Activated CD4-positive, alpha-beta memory T cell treated with anti-CD3 and anti-CD28 coated beads for 36 hours (primary cell): ENCODE measurements at regions not wholly inside any gene's neighbourhood (a gene's known extent, or its start where the extent isn't known, plus 50 kb on each side); places are given as distances from the start of the nearest gene placed in this dataset.
"Not testable (repeated sequence)": the region's sequence is repeated elsewhere in the genome, so short reads cannot be mapped to it uniquely, and the experiment has no call there.

Source experiments
- CTCF ChIA-PET: fragments of 350-600 bp; sonication (Branson Sonifier 250); formaldehyde crosslinking; loops from one replicate; lab custom pipeline; 2021; ENCODE audit warnings: antibody characterized with exemption, inconsistent platforms; lab: Charles Lee
- POLR2A ChIA-PET: fragments of 350-600 bp; sonication (Branson Sonifier 250); formaldehyde crosslinking; loops from one replicate; lab custom pipeline; 2021; ENCODE audit warnings: antibody characterized with exemption; lab: Charles Lee
- DNase-seq: peaks from one replicate; pipeline ENCODE4 v3.0.0-alpha.2; 2020
- H3K27ac Mint-ChIP-seq: one replicate; pipeline ENCODE4 v1.8.0; 2021; ENCODE audit warnings: mixed read lengths
- H3K27me3 Mint-ChIP-seq: one replicate; pipeline ENCODE4 v1.8.0; 2021; ENCODE audit warnings: mixed read lengths
- H3K36me3 Mint-ChIP-seq: one replicate; pipeline ENCODE4 v1.8.0; 2021; ENCODE audit warnings: mixed read lengths
- H3K4me1 Mint-ChIP-seq: one replicate; pipeline ENCODE4 v1.8.0; 2021; ENCODE audit warnings: low read depth, mixed read lengths
- H3K4me3 Mint-ChIP-seq: one replicate; pipeline ENCODE4 v1.8.0; 2021; ENCODE audit warnings: mild to moderate bottlenecking, mixed read lengths
- H3K9me3 Mint-ChIP-seq: one replicate; pipeline ENCODE4 v1.8.0; 2021; ENCODE audit warnings: mixed read lengths
- intact Hi-C: fragments of 100-400 bp; cut with micrococcal nuclease; formaldehyde crosslinking; loops from one replicate; pipeline ENCODE4 v1.15.1; 2023

DNA sequence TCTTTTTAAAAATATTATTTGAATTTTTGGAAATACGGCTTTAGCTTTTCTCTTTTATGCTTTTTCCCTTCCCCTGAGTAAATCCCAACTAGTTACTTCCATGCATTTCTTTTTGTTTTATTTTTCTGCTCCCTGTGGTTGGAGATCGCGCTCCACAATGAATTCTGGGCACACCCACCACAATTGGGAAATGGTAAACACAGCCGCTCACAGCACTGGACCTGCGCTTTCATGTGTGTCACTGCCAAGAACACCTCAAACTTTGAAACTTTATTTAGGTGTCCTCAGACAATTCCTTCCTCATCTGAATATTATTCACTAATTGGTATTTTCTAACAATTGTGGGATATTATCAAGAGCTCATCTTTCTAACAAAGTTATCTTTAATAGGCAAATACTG is 82.8 kb upstream of the TMEM18 start:
- H3K9me3 Mint-ChIP-seq: peaks cover 4% of the 10 kb centered on the region
- peaks cover 15% of the 10 kb centered on the region for H3K27me3 Mint-ChIP-seq
- H3K36me3 Mint-ChIP-seq: no peaks in the 10 kb centered on the region
- no peak overlapping the region for H3K27ac Mint-ChIP-seq
- intact Hi-C loops: no loop called here
- POLR2A ChIA-PET: no interaction called here
- CTCF ChIA-PET: no interaction called here
- no peak for DNase-seq
- no peaks in the 10 kb centered on the region for H3K4me1 Mint-ChIP-seq
- no peak overlapping the region for H3K4me3 Mint-ChIP-seq

DNA sequence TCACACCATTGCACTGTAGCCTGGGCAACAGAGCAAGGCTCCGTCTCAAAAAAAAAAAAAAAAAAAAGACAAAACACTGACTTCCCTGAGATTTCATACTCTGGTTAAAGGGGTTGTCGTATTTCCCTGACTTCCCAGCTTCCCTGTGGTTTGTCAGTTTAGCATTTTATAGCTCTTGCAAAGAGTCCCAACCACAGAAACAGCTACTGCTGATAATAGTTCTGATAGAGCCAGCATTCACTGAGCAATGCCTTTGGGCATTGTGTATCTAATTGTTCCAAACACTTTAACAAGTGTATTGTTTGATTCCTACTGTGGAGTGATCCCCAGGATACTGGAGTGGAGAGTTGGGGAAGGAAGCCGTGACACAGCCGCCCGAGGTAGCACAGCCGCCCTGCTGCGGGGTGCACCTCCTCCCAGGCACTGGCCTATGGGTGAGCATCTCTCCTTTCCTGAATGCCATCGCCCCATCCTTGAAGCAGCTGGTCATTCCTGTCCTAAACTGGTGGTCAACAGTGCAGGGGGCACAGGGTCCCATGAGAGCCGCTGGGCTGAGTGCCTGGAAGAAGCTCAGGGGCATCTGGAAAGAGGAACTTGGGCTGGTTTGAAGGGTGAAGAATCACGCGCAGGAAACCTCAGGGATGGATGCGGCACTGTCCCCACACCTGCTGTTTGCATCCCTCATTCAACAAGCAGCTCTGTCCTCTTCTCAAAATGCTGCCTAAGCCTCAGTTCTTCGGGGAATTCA is 81.0 kb upstream of the TMEM18 start:
- CTCF ChIA-PET: no interaction called here
- H3K4me1 Mint-ChIP-seq: no peaks in the 10 kb centered on the region
- no peak overlapping the region for H3K27ac Mint-ChIP-seq
- peaks cover 4% of the 10 kb centered on the region for H3K9me3 Mint-ChIP-seq
- no peaks in the 10 kb centered on the region for H3K36me3 Mint-ChIP-seq
- H3K4me3 Mint-ChIP-seq: no peak overlapping the region
- POLR2A ChIA-PET: no interaction called here
- no peak for DNase-seq
- peaks cover 13% of the 10 kb centered on the region for H3K27me3 Mint-ChIP-seq
- intact Hi-C loops: no loop called here

DNA sequence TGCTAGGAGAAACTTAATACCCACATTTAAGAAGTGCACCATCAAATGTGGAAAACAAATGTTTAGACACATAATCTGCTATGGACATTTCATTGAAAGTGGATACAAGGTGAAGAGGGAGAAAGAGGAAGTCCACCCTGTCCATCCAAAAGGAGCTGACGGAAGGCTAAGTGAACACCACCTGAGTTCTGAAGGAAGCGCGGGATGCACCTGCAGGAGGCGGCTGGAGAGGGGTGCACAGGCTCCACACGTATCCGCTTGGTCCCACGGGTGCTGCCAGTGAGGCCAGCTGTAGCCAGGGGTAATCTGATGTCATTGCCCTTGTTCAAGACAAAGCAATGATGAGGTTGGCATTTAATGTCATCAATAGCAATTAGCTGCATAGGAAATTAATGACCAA is 75.9 kb upstream of the TMEM18 start:
- H3K27me3 Mint-ChIP-seq: peaks cover 22% of the 10 kb centered on the region
- intact Hi-C loops: no loop called here
- H3K27ac Mint-ChIP-seq: no peak overlapping the region
- H3K4me1 Mint-ChIP-seq: no peaks in the 10 kb centered on the region
- POLR2A ChIA-PET: no interaction called here
- no peak overlapping the region for H3K4me3 Mint-ChIP-seq
- no peak for DNase-seq
- no peaks in the 10 kb centered on the region for H3K36me3 Mint-ChIP-seq
- peaks cover 4% of the 10 kb centered on the region for H3K9me3 Mint-ChIP-seq
- CTCF ChIA-PET: interaction anchor here (0.6 kb wide), 1 partner anchor 17 kb away, joined by 3 read pairs; no protein-coding TSS in a partner anchor

DNA sequence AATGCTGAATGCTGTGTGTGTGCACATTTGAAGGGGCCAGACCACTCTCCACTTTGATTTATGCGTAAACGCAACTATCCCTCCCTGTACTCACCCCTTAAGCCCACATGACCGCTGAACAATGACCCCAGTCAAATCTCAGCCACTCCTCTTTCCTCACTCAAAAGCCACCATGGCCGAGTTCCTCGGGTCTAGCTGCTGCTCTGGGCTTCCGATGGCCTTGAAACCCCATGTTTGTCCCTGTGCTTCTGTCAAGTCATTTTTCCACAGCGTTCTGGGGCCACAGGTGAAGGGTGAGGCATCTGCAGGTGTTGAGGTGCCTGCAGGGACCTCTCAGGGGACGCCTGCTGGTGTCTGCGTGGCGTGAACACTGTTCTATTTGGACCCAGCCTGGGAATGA is 74.3 kb upstream of the TMEM18 start:
- H3K27ac Mint-ChIP-seq: no peak overlapping the region
- H3K4me3 Mint-ChIP-seq: no peak overlapping the region
- no peaks in the 10 kb centered on the region for H3K4me1 Mint-ChIP-seq
- ChIA-PET POLR2A (no interaction called here), CTCF (no interaction called here)
- H3K36me3 Mint-ChIP-seq: no peaks in the 10 kb centered on the region
- H3K27me3 Mint-ChIP-seq: peaks cover 27% of the 10 kb centered on the region
- DNase-seq: no peak
- intact Hi-C loops: no loop called here
- H3K9me3 Mint-ChIP-seq: no peaks in the 10 kb centered on the region

DNA sequence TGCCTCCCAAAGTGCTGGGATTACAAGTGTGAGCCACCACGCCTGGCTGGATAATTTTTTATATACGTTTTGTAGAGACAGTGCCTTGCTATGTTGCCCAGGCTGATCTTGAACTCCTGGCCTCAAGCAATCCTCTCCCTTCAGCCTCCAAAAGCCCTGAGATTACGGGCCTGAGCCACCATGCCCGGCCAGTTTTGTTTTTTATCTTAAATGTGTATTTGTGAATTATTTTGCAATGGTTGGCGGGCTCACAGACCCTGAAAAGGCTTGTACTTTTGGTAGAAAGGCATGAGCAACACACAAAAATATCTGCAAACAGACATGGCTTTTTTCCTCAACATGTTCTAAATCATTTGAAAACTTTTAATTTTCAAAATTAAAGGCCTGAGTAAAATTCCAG is 73.4 kb upstream of the TMEM18 start:
- intact Hi-C loops: no loop called here
- peaks cover 25% of the 10 kb centered on the region for H3K27me3 Mint-ChIP-seq
- H3K36me3 Mint-ChIP-seq: no peaks in the 10 kb centered on the region
- H3K27ac Mint-ChIP-seq: no peak overlapping the region
- DNase-seq: no peak
- POLR2A ChIA-PET: no interaction called here
- no peak overlapping the region for H3K4me3 Mint-ChIP-seq
- no peaks in the 10 kb centered on the region for H3K4me1 Mint-ChIP-seq
- CTCF ChIA-PET: no interaction called here
- peaks cover 1% of the 10 kb centered on the region for H3K9me3 Mint-ChIP-seq

DNA sequence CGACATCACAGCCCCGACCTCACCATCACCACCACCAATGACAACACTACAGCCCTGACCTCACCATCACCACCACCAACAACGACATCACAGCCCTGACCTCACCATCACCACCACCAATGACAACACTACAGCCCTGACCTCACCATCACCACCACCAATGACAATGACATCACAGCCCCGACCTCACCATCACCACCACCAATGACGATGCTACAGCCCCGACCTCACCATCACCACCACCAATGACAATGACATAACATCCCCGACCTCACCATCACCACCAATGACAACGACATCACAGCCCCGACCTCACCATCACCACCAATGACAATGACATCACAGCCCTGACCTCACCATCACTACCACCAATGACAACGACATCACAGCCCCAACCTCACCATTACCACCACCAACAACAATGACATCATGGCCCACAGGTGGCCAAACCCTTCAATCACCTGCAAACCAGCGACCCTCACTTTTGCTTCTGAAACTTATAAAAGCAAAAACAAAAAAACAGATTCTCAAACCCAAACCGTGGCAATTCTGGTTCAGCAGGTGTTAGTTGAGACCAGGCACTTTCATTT is 70.7 kb upstream of the TMEM18 start:
- DNase-seq: no peak
- no peaks in the 10 kb centered on the region for H3K36me3 Mint-ChIP-seq
- peaks cover 6% of the 10 kb centered on the region for H3K9me3 Mint-ChIP-seq
- H3K4me3 Mint-ChIP-seq: no peak overlapping the region
- intact Hi-C loops: no loop called here
- peaks cover 31% of the 10 kb centered on the region for H3K27me3 Mint-ChIP-seq
- ChIA-PET POLR2A (no interaction called here), CTCF (no interaction called here)
- H3K4me1 Mint-ChIP-seq: no peaks in the 10 kb centered on the region
- H3K27ac Mint-ChIP-seq: no peak overlapping the region

DNA sequence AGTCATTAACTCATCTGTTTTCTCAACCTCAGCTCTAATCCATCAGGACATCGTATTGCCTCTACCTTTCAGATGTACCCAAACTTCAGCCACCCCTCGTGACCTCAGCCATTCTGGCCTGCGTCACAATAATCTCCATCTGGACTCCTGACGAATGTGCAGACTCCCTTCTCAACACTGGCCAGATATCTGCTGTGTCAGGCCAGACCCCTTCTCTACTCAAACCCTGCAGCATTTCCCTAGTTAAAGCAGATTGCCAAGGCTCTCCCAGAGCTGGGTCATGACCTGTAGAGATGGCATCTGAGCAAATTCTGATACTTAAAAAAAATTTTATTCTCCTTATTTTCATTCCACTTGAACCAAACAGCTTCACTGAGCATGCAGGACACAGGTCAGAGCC is 69.5 kb upstream of the TMEM18 start:
- no peaks in the 10 kb centered on the region for H3K4me1 Mint-ChIP-seq
- no peak overlapping the region for H3K4me3 Mint-ChIP-seq
- ChIA-PET POLR2A (no interaction called here), CTCF (no interaction called here)
- H3K27ac Mint-ChIP-seq: no peak overlapping the region
- intact Hi-C loops: no loop called here
- H3K36me3 Mint-ChIP-seq: no peaks in the 10 kb centered on the region
- no peak for DNase-seq
- peaks cover 35% of the 10 kb centered on the region for H3K27me3 Mint-ChIP-seq
- H3K9me3 Mint-ChIP-seq: peaks cover 6% of the 10 kb centered on the region

DNA sequence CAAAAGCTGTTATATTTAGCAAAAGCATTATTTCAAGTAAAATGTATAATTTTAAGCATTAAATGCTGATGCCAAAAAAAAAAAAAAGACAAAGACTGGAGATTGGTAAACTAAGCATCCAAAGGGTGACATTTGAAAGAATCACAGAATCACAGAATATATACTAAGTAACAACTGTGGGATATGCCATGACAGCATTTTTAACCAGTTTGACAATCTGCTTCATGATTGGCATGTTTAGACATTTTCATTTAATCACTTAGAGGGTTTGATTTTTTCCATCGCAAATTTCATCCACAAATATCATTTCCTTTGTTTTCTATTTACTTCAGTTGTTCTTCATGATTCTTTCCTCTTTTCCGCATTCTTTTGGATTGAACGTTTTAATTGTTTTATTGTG is 66.9 kb upstream of the TMEM18 start:
- Mint-ChIP-seq H3K4me1 (peaks cover 8% of the 10 kb centered on the region), H3K27me3 (peaks cover 43% of the 10 kb centered on the region), H3K36me3 (no peaks in the 10 kb centered on the region), H3K9me3 (peaks cover 6% of the 10 kb centered on the region), H3K4me3 (no peak overlapping the region), H3K27ac (no peak overlapping the region)
- intact Hi-C loops: no loop called here
- ChIA-PET CTCF (no interaction called here), POLR2A (no interaction called here)
- DNase-seq: no peak

DNA sequence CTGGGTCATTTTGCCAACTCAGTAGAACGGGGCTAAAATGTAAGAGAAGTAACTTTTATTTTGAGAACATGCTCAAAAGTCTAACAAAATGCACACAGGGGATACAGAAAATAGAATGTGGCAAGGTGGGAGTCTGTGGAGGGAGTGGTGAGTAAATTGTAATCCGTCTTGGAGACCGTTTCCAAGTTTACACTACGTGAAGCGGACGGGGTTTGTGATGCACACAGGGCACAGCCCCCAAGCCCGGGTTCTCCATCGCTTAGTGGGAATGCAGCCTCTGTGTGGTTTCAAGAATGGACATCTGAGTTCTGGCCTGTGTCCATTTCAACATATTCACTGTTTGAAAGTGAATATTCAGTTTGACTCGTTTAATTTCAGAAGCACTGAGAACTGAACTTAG is 65.0 kb upstream of the TMEM18 start:
- no peak overlapping the region for H3K4me3 Mint-ChIP-seq
- intact Hi-C loops: no loop called here
- ChIA-PET POLR2A (no interaction called here), CTCF (no interaction called here)
- H3K27me3 Mint-ChIP-seq: peaks cover 44% of the 10 kb centered on the region
- H3K27ac Mint-ChIP-seq: no peak overlapping the region
- peaks cover 6% of the 10 kb centered on the region for H3K9me3 Mint-ChIP-seq
- no peak for DNase-seq
- peaks cover 8% of the 10 kb centered on the region for H3K4me1 Mint-ChIP-seq
- no peaks in the 10 kb centered on the region for H3K36me3 Mint-ChIP-seq

DNA sequence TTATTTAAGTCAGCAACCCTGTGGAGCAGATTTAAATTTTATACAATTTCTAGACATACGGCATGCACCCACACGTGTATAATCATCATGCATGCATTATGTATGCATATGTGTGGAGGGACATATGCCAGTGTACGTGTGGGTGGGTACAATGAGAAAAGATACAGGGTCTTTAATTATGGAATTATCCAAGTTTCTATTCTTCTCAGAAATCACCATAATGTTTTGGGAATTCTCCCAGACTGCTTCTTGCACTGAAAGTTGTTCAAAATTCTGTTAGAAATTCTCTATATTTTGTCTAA is 63.9 kb upstream of the TMEM18 start:
- Mint-ChIP-seq H3K27me3 (peaks cover 41% of the 10 kb centered on the region), H3K4me3 (no peak overlapping the region)
- POLR2A ChIA-PET: no interaction called here

DNA sequence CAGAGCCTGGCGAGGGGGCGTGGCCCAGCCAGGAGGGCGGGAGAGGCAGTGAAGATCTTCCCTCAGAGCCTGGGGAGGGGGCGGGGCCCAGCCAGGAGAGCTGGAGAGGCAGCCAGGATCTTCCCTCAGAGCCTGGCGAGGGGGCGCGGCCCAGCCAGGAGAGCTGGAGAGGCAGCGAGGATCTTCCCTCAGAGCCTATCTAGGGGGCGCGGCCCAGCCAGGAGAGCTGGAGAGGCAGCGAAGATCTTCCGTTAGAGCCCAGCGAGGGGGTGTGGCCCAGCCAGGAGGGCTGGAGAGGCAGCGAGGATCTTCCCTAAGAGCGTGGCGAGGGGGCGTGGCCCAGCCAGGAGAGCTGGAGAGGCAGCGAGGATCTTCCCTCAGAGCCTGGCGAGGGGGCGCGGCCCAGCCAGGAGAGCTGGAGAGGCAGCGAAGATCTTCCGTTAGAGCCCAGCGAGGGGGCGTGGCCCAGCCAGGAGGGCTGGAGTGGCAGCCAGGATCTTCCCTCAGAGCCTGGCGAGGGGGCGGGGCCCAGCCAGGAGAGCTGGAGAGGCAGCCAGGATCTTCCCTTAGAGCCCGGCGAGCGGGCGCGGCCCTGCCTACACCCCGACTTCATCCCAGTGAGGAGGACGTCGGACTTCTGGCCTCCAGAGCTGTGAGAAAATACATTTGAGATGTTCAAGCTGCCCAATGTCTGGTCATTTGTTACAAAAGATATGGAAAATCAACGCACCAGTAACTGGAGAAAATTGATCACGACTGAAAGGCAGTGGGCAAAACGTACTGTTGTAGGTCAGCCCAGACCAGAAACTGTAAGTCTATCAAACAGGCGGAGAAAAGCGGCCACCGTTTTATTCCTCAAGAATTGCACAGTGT is 63.4 kb upstream of the TMEM18 start:
- peaks cover 39% of the 10 kb centered on the region for H3K27me3 Mint-ChIP-seq
- H3K4me1 Mint-ChIP-seq, intact Hi-C loops, H3K27ac Mint-ChIP-seq, POLR2A ChIA-PET, CTCF ChIA-PET, DNase-seq, H3K9me3 Mint-ChIP-seq, H3K36me3 Mint-ChIP-seq: not testable (repeated sequence)
- peak overlapping the region; percentile 64 for H3K4me3 Mint-ChIP-seq

More for the DNA sequence above, 63.9 kb upstream of the TMEM18 start:
- H3K9me3 Mint-ChIP-seq: peaks cover 6% of the 10 kb centered on the region
- no peak overlapping the region for H3K27ac Mint-ChIP-seq
- DNase-seq: no peak
- CTCF ChIA-PET: no interaction called here
- intact Hi-C loops: no loop called here
- H3K36me3 Mint-ChIP-seq: no peaks in the 10 kb centered on the region
- H3K4me1 Mint-ChIP-seq: peaks cover 8% of the 10 kb centered on the region

DNA sequence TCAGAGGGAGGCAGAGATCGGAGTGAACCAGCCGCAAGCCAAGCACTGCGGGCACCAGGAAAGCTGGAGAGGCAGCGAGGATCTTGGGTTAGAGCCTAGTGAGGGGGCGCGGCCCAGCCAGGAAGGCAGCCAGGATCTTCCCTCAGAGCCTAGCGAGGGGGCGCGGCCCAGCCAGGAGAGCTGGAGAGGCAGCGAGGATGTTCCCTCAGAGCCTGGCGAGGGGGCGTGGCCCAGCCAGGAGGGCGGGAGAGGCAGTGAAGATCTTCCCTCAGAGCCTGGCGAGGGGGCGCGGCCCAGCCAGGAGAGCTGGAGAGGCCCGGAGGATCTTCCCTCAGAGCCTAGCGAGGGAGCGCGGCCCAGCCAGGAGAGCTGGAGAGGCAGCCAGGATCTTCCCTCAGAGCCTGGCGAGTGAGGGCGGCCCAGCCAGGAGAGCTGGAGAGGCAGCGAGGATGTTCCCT is 62.7 kb upstream of the TMEM18 start:
- intact Hi-C loops, H3K36me3 Mint-ChIP-seq, DNase-seq, POLR2A ChIA-PET, H3K27ac Mint-ChIP-seq, H3K4me1 Mint-ChIP-seq, CTCF ChIA-PET, H3K9me3 Mint-ChIP-seq: not testable (repeated sequence)
- peaks cover 33% of the 10 kb centered on the region for H3K27me3 Mint-ChIP-seq
- H3K4me3 Mint-ChIP-seq: peak overlapping the region; percentile 64
